Hypothalamus (tissue), 51 donors: ENCODE measurements at regions not wholly inside any gene's neighbourhood (a gene's known extent, or its start where the extent isn't known, plus 50 kb on each side); places are given as distances from the start of the nearest gene placed in this dataset.
"Not testable (repeated sequence)": the region's sequence is repeated elsewhere in the genome, so short reads cannot be mapped to it uniquely, and the experiment has no call there.

Experiments used
- DNase-seq, 51 donors: peaks; one replicate each; lab custom pipeline; 2025; lab: John Stamatoyannopoulos, UW

GRCh38 chr3:82132210-82133069 lies 371.0 kb upstream of the GBE1 start:
- DNase-seq = no peak

- no peak for DNase-seq
Observed at GRCh38 chr3:82130046-82130445, 368.6 kb upstream of the GBE1 start.

GRCh38 chr3:82129221-82129801 lies 367.9 kb upstream of the GBE1 start:
- DNase-seq = no peak

- no peak for DNase-seq
Observed at GRCh38 chr3:82128271-82128670, 366.8 kb upstream of the GBE1 start.

GRCh38 chr3:82122554-82123345 lies 361.3 kb upstream of the GBE1 start:
- DNase-seq = no peak

- no peak for DNase-seq
Observed at GRCh38 chr3:82114589-82114988, 353.1 kb upstream of the GBE1 start.

GRCh38 chr3:82110721-82111120 lies 349.3 kb upstream of the GBE1 start:
- not testable (repeated sequence) for DNase-seq

- DNase-seq = no peak
Observed at GRCh38 chr3:82103241-82103640, 341.8 kb upstream of the GBE1 start.

GRCh38 chr3:82100378-82100777 lies 338.9 kb upstream of the GBE1 start:
- DNase-seq = no peak

GRCh38 chr3:82093641-82094040 lies 332.2 kb upstream of the GBE1 start:
- no peak for DNase-seq

GRCh38 chr3:82088749-82089148 lies 327.3 kb upstream of the GBE1 start:
- no peak for DNase-seq

- DNase-seq = peak in 1 of 51 donors; percentile 1
Observed at GRCh38 chr3:82087958-82088357, 326.5 kb upstream of the GBE1 start.

GRCh38 chr3:82085851-82086475 lies 324.5 kb upstream of the GBE1 start:
- no peak for DNase-seq

GRCh38 chr3:82085356-82085755 lies 323.9 kb upstream of the GBE1 start:
- no peak for DNase-seq

- no peak for DNase-seq
Observed at GRCh38 chr3:82084824-82085223, 323.4 kb upstream of the GBE1 start.

GRCh38 chr3:82082796-82083195 lies 321.4 kb upstream of the GBE1 start:
- no peak for DNase-seq

- no peak for DNase-seq
Observed at GRCh38 chr3:82081351-82081750, 319.9 kb upstream of the GBE1 start.

GRCh38 chr3:82080792-82081191 lies 319.3 kb upstream of the GBE1 start:
- DNase-seq = no peak

- no peak for DNase-seq
Observed at GRCh38 chr3:82080261-82080660, 318.8 kb upstream of the GBE1 start.

GRCh38 chr3:82079335-82079890 lies 318.0 kb upstream of the GBE1 start:
- DNase-seq = no peak

- DNase-seq = no peak
Observed at GRCh38 chr3:82078246-82078645, 316.8 kb upstream of the GBE1 start.
